GM12892 (cell line): ENCODE measurements at regions not wholly inside any gene's neighbourhood (a gene's known extent, or its start where the extent isn't known, plus 50 kb on each side); places are given as distances from the start of the nearest gene placed in this dataset.

Source experiments
- DNase-seq: peaks from one replicate; pipeline ENCODE4 v3.0.0; 2011; ENCODE audit not compliant: insufficient read length
- FAIRE-seq: peaks from 2 replicates; lab custom pipeline; 2011; peaks lifted over from hg19 to GRCh38; lab: Jason Lieb, UNC
- POLR2A ChIP-seq: IDR thresholded peaks from 2 replicates; pipeline ENCODE4 v1.6.1; 2011; ENCODE audit warnings: low read depth, low read length, control low read depth
- POLR2AphosphoS5 ChIP-seq: IDR thresholded peaks from 2 replicates; pipeline ENCODE4 v1.6.1; 2011; ENCODE audit warnings: low read depth, low read length, control low read depth
- TAF1 ChIP-seq: IDR thresholded peaks from 2 replicates; pipeline ENCODE4 v1.6.1; 2011; ENCODE audit warnings: low read depth, mild to moderate bottlenecking, control low read depth, low read length, borderline replicate concordance

DNA sequence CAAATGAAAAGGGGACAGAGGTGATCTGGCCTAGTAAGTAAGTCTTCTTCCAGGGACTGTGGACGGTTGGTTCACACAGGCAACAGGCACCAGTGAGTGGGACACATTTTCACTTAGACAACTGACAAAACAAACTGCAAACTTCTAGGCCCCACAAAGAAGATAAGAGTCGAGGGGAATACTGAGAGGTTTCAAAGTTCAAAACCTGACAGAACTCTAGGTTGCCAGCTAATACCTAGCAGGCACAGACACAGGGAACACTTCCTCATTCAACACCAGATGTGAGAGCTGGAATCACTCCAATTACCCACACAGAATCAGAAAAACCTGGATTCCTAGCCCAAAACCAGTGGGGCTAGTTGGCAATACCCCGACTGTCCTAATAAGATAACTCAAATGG is 621.7 kb downstream of the ZPLD1 start:
- DNase-seq (no peak), FAIRE-seq (peak; percentile 21)
- TF ChIP-seq POLR2A: no peak
- no peak for TF ChIP-seq POLR2AphosphoS5
- TF ChIP-seq TAF1: no peak

- FAIRE-seq (no peak), DNase-seq (no peak)
- TF ChIP-seq POLR2A: no peak
- TF ChIP-seq TAF1: no peak
- TF ChIP-seq POLR2AphosphoS5: no peak
Measured at GRCh38 chr3:103057003-103057402, 622.2 kb downstream of the ZPLD1 start.

- no peak for FAIRE-seq
- TF ChIP-seq TAF1 (no peak), POLR2AphosphoS5 (no peak), POLR2A (no peak)
- no peak for DNase-seq
Measured at GRCh38 chr3:103057487-103057886, 622.7 kb downstream of the ZPLD1 start.

- TF ChIP-seq POLR2A (no peak), POLR2AphosphoS5 (no peak), TAF1 (no peak)
- DNase-seq (no peak), FAIRE-seq (no peak)
Measured at GRCh38 chr3:103059432-103059831, 624.6 kb downstream of the ZPLD1 start.

DNA sequence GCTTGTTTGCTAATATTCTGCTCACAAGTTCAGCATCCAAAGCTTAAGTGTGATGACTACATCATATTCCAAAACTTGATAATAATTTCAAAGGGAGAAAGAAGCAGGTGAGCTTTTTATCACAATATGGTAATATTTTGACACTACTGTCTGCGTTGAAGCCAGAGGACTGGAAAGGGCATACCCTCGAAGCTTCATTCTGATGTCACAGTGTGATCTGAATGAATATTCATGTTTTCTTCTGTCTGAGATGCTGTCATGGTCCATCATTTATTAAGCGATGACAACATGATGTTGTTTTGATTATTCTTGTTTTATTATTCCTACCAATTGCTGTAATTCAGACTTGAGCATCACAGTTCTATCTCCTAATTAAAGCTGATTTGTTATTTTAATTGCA is 625.4 kb downstream of the ZPLD1 start:
- DNase-seq (no peak), FAIRE-seq (no peak)
- TF ChIP-seq POLR2AphosphoS5: no peak
- TF ChIP-seq TAF1: no peak
- TF ChIP-seq POLR2A: no peak

DNA sequence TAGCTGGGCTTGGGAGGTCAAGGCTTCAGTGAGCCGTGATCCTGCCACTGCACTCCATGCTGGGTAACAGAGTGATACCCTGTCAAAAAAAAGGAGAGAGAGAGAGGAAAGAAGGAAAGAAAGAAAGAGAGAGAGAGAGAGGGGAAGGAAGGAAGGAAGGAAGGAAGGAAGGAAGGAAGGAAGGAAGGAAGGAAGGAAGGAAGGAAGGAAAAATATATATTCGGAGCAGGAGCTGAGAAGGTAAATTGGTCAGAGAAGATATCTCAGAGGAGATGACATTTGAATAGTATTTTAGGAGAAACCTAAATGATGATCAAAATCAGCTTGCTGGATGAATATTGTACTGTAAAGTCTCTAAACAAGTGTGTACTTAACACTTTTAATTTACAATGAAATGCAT is 633.1 kb downstream of the ZPLD1 start:
- TF ChIP-seq POLR2A (no peak), TAF1 (no peak)

DNA sequence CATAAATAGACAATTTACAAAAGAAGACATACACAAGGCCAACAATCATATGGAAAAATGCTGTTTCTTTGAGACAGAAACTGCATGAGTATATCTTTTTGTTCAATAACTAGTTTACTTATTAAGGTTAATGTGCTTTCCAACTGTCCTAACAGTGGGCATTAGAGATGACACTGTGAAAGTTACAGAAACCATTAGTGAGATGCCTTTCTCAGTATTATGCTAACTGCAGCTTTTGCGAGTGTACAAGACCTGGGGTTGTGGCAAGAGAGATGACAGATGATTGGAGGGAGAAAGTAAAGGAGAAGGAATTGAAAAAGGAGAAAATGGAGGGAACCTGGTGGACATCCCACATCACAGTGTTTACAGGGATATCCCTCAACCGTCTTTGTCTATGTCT is 640.5 kb downstream of the ZPLD1 start:
- TF ChIP-seq POLR2AphosphoS5 (no peak), POLR2A (no peak), TAF1 (no peak)
- DNase-seq (no peak), FAIRE-seq (no peak)

More for the DNA sequence above, 633.1 kb downstream of the ZPLD1 start:
- DNase-seq: no peak
- no peak for FAIRE-seq

DNA sequence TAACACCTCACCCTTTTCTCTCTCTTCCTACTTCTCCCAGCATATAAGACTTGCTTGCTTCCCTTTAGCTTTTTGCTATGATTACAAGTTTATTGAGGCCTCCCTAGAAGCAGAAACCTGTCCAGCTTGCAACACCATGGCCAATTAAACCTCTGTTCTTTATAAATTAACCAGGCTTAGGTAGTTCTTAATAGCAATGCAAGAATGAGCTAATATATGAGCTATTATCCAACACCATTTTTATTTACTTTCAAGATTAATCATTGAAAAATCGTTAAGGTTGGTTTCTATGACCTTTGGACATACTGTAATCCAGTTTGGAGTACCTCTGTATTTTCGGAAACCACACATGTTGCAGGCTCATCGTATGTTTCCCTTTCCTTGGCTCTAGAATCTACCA is 643.1 kb downstream of the ZPLD1 start:
- TF ChIP-seq POLR2AphosphoS5: no peak
- no peak for TF ChIP-seq TAF1
- DNase-seq (no peak), FAIRE-seq (no peak)

- FAIRE-seq (no peak), DNase-seq (no peak)
- TF ChIP-seq TAF1: no peak
- TF ChIP-seq POLR2A: no peak
- TF ChIP-seq POLR2AphosphoS5: no peak
Measured at GRCh38 chr3:103082501-103082900, 647.7 kb downstream of the ZPLD1 start.

DNA sequence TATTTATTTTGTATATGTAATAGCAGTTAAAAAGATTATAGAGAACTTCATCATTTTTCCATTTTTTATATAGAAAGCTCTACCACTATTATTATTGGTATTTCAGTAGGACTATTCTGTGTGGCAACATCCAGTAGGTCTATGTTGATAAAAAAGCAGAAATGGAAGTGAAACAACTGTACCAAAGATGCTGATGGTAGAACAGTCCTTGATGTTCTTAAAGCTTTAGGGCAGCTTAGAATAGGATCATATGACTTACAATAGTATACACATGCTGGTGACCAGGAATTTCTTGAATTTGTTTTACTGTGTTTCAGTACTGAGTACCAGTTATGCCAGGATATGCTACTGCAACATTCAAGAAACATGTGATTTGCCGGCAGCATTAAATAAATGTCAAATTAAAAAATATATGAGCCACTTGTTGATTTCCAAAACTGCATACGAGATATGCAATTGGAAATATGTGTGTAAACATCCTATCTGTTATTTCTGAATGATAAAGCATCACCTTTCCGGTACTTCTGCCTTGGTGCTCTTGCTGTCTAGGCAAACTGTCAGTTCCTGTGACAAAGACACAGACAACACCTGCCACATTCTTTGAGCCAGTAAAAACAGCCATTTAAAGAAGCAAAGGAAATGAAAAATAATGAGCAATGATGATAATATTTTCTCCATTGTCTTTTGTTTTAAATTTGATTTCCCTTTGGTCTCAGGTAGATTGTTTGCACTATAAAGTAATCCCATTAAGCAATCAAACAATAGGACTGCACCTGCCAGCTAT is 649.2 kb downstream of the ZPLD1 start:
- no peak for DNase-seq
- TF ChIP-seq POLR2AphosphoS5: no peak
- TF ChIP-seq TAF1: no peak
- TF ChIP-seq POLR2A: no peak
- FAIRE-seq: no peak

GRCh38 chr3:103085465-103085864 is 650.6 kb downstream of the ZPLD1 start:
- DNase-seq (no peak), FAIRE-seq (no peak)
- TF ChIP-seq POLR2AphosphoS5 (no peak), POLR2A (no peak), TAF1 (no peak)

GRCh38 chr3:103089758-103090157 is 654.9 kb downstream of the ZPLD1 start:
- TF ChIP-seq POLR2A (no peak), POLR2AphosphoS5 (no peak), TAF1 (no peak)
- FAIRE-seq (no peak), DNase-seq (no peak)
